ENCODE measurements at regions not wholly inside any gene's neighbourhood (a gene's known extent, or its start where the extent isn't known, plus 50 kb on each side); places are given as distances from the start of the nearest gene placed in this dataset.

DNA sequence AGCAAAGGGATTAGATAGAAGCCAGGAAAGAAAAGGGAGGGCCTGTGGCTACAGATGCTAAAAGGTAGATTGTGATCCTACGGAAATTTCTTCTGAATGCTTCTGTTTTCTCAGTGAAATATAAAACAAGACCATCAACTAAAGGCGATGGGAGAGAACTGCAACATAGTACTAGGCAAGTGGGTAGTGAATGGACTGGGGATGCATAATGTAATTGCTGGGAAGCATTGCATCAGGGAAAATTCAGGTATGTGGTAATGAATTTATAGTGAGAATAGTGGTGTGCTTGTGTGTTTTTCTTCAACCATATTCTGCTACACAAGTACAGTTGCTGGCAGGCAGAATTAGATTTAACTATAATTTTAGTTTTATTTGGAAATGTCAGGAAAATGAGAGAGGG, 156.6 kb downstream of the OPN5 start:
- WGBS, 2 donors: 54 to 62% methylated on average over 2 of the region's 2 CpGs
- intact Hi-C loops (cut with DNase I): no loop called here
- Histone ChIP-seq H3K27ac (no peak overlapping the region), H3K9me3 (no peaks in the 10 kb centered on the region), H3K36me3 (no peaks in the 10 kb centered on the region), H3K4me3 (no peak overlapping the region), H3K4me1 (no peaks in the 10 kb centered on the region), H3K27me3 (no peaks in the 10 kb centered on the region)
- no peak for FAIRE-seq
- ATAC-seq: no peak
- TF ChIP-seq, protein P1, sequence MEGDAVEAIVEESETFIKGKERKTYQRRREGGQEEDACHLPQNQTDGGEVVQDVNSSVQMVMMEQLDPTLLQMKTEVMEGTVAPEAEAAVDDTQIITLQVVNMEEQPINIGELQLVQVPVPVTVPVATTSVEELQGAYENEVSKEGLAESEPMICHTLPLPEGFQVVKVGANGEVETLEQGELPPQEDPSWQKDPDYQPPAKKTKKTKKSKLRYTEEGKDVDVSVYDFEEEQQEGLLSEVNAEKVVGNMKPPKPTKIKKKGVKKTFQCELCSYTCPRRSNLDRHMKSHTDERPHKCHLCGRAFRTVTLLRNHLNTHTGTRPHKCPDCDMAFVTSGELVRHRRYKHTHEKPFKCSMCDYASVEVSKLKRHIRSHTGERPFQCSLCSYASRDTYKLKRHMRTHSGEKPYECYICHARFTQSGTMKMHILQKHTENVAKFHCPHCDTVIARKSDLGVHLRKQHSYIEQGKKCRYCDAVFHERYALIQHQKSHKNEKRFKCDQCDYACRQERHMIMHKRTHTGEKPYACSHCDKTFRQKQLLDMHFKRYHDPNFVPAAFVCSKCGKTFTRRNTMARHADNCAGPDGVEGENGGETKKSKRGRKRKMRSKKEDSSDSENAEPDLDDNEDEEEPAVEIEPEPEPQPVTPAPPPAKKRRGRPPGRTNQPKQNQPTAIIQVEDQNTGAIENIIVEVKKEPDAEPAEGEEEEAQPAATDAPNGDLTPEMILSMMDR (IDR thresholded peaks at IDR 0.05): no peak
- DNase-seq: no peak

DNA sequence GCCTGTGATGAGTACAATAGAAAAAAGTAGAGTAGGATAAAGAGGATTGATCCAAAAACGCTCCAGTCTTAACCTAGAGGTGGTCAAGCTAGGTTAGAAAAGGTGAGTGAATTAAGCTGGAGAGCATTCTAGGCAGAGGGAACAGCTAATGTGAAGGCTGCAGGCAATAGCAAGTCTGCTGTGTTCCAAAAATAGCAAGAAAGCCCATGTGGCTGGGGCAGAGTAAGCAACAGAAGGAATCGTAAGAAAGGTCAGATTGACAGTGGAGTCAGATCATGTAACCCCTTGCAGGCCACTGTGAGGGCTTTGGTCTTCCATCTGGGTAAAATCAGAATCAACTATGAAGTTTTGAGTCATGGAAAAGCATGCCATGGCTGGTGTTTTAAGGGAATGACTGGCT, 155.0 kb downstream of the OPN5 start:
- FAIRE-seq: no peak
- intact Hi-C loops (cut with DNase I): no loop called here
- Histone ChIP-seq H3K27me3 (no peaks in the 10 kb centered on the region), H3K4me3 (no peak overlapping the region), H3K36me3 (no peaks in the 10 kb centered on the region), H3K4me1 (no peaks in the 10 kb centered on the region), H3K9me3 (no peaks in the 10 kb centered on the region), H3K27ac (no peak overlapping the region)
- 37 to 47% methylated on average over 2 of the region's 2 CpGs for WGBS, 2 donors
- no peak for ATAC-seq
- TF ChIP-seq, protein P1 (IDR thresholded peaks at IDR 0.05): no peak
- DNase-seq: no peak

DNA sequence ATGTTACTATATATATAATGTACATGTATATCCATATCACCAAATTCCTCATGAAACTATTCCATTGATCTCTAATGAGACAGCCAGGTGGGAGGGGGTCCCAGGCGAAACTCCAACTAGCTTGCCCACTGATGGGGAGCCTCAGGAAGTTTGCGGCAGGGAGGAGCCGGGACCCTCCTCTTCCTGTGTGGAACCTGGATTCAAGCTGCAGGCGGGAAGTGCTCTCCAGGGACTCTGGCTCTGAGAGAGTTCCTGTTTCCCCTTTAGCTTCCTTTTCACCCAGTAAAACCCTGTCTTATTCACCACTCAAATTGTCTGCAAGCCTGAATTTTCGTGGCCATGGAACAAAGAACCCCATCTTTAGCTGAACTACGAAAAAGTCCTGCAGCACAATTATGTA, 152.2 kb downstream of the OPN5 start:
- no peak for DNase-seq
- Histone ChIP-seq H3K9me3 (no peaks in the 10 kb centered on the region), H3K4me1 (no peaks in the 10 kb centered on the region), H3K27me3 (no peaks in the 10 kb centered on the region), H3K36me3 (no peaks in the 10 kb centered on the region), H3K27ac (no peak overlapping the region), H3K4me3 (no peak overlapping the region)
- FAIRE-seq: no peak
- ATAC-seq: no peak
- intact Hi-C loops (cut with DNase I): no loop called here
- 58 to 74% methylated on average over 6 of the region's 6 CpGs for WGBS, 2 donors
- TF ChIP-seq, protein P1 (IDR thresholded peaks at IDR 0.05): no peak

DNA sequence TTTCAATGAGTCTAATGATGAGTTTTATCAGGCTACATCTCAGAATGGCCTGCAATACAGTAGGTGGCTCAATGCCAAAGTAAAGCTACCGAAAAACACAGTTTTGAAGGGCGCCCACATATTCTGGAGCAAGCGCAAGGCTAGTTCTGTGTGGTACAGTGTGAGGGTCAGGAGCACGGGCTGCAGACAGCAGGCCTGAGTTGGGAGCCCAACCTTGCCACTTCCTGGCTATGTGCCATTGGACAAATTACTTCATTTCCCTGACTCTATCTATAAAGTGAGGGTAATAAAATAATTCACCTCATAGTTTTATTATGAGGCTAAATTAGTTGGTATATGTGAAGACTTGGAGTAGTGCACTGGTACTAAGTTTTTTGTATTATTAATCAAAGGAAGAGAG, 150.7 kb downstream of the OPN5 start:
- DNase-seq (no peak), FAIRE-seq (no peak), ATAC-seq (no peak)
- Histone ChIP-seq H3K27ac (no peak overlapping the region), H3K36me3 (no peaks in the 10 kb centered on the region), H3K4me3 (no peak overlapping the region), H3K27me3 (no peaks in the 10 kb centered on the region), H3K9me3 (no peaks in the 10 kb centered on the region), H3K4me1 (no peaks in the 10 kb centered on the region)
- WGBS, 2 donors: 72 to 76% methylated on average over 4 of the region's 4 CpGs
- intact Hi-C loops (cut with DNase I): no loop called here
- TF ChIP-seq, protein P1 (IDR thresholded peaks at IDR 0.05): no peak

DNA sequence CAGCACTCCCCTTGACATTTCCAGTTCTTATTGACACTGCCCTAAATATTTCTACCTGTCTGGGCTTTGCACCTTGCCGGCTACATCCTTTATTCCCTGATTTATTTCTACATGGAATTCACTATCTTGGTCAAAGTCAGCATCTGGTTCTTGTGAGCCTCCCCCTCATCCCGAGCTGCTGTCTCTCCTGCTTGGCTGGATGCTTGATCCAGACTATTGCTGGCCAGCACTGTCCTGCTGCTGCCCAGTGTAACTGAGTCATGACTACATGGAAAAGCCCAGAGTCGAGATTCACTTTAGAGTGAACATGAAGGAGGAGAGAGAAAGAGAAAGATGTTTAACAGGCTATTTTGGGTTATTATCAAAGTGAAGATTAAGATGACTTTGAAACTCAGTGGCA, 142.2 kb downstream of the OPN5 start:
- ATAC-seq: no peak
- intact Hi-C loops (cut with DNase I): no loop called here
- no peak for FAIRE-seq

More for the DNA sequence above, 142.2 kb downstream of the OPN5 start:
- Histone ChIP-seq H3K9me3 (no peaks in the 10 kb centered on the region), H3K4me3 (no peak overlapping the region), H3K27ac (no peak overlapping the region), H3K36me3 (no peaks in the 10 kb centered on the region), H3K27me3 (peaks cover 0 to 2% (median 0%) of the 10 kb centered on the region in 4 donors), H3K4me1 (no peaks in the 10 kb centered on the region)
- DNase-seq: no peak
- WGBS, 2 donors: 42 to 46% methylated on average over 3 of the region's 3 CpGs
- TF ChIP-seq, protein P1 (IDR thresholded peaks at IDR 0.05): no peak

Measured in pancreas (tissue), 10 donors.